Dermis blood vessel endothelial cell (primary cell): ENCODE measurements at regions not wholly inside any gene's neighbourhood (a gene's known extent, or its start where the extent isn't known, plus 50 kb on each side); places are given as distances from the start of the nearest gene placed in this dataset.

ENCODE experiments used
- DNase-seq: peaks from one replicate; pipeline ENCODE4 v3.0.0; 2010

DNA sequence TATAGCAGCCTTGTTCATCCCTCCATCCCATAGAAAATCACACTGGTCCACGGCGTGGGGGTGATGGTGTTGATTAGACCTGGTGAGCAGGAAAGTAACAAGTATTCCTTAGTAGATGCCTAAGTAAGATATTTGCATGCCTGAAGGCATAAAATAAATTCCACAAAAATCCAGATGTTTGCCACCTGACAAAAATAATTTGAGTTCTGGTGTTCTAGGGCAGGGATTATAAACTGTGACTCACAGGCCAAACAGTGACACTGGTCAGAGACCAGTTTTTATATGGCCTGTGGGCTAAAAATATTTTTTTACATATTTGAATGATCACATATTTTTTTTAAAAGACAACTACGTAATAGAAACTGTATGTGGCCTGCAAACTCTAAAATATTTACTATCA lies 310.7 kb downstream of the RFC3 start:
- no peak for DNase-seq

DNA sequence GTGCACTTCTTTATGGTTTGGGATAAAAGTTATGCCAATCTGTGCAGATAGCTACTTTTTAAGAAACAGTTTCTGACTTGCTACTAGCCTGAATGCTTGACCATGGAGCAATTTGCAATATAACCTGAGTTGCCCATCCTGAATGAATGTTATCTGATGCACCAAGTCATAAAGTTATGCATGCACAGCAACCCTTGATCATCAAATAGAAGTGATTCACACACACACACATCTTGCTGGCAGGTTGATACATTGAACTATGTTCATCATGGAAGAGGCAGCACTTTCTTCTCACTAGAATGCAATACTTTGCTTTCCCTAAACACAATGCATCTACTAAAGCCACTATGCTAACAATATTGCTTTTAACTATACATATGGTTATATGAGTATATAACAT lies 311.5 kb downstream of the RFC3 start:
- DNase-seq, result no peak

DNA sequence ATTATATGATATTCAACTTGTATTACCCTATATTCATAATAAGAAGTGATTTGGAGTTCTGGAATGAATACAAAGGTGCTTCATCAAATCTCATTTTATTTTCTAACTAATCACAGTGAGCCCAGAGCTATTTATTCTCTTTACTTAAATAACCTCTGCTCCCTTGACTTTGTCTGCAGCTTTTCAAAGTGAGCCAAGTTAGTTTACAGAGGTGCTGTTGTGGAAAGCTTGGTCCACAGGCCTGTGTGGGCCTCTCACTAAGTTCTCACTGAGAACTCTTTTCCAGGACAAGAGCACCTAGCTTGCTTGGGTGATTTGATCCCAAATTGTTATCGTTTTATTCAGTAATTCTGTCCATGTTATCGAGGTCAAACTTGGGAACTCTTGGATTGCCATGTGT lies 319.3 kb downstream of the RFC3 start:
- no peak for DNase-seq

DNA sequence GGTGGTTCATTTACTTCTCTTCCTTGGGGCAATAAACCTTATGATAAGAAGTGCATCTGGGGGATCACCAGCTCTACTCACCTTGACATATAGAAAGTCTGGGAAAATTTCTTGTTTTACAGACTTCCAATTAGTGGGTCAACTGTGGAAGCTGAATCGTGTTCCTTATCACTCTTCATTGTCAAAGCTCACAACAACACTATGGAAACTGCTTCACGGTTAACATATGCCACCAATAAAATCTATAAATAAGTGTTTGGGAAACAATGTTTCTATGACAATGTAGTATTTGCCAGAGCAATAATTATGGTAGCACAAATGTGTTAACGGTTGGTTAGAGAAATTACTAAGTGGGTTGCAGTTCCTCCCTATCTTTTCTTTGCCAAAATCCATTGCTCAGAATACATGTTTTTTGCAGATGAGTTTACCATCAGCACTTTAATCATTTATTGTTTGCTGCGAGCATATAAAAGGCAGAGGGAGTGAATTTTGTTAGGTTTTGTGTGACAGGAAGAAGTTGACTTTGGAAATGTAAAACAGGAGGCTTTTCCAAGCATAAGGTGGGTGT lies 321.8 kb downstream of the RFC3 start:
- no peak for DNase-seq

DNA sequence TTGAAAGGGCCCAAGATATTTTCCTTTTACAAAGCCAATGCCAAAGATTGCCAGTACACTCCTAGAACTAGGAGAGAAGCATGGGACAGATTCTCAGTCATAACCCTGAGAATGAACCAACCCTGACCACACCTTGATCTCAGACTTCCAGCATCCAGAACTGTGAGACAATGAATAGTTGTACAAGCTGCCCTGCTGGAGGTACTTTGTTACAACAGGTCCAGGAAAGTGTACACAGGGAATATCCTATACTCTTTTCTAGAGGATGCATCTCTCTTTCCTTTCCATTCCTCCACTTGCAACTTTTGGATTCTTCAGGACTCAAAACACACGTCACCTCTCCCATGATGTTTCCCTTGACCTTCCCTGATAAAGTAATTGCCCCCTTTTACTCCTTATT lies 325.7 kb downstream of the RFC3 start:
- no peak for DNase-seq

DNA sequence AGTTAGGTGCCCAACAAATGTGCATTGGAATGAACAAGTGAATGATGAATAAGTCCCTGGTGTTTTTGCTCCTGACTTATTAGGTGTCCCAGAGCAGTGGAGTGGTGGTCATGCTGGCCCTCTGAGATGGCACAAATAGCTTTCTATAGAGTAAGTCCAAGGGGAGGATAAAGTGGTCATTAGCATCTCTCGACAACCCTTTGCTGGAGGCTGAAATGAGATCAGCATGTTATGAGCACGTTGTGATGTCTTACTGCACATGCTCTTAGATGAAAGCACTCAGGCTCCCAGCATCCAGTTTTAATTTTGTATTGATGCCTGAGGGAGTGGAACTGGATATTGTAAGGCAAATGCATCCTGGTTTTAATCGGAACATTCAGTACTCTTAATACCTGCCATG lies 326.2 kb downstream of the RFC3 start:
- DNase-seq, result no peak

DNA sequence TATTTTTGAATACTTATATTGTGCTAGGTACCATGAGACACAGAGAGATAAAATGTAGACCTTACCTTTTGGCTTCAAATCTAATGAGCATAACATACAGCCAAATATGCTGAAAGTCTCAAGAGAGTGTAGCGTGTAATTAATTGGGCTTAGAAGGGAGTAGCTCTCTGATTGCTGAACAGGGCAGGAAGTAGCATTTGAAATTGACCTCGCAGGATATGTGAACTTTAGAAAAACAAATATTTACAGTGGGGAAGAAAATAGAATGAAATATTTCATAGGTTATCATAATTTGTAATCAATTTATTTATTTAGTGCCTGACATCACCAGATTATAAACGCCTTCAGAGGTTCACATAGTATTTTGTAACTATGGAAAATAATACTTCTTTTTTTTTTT lies 327.1 kb downstream of the RFC3 start:
- DNase-seq, result no peak

DNA sequence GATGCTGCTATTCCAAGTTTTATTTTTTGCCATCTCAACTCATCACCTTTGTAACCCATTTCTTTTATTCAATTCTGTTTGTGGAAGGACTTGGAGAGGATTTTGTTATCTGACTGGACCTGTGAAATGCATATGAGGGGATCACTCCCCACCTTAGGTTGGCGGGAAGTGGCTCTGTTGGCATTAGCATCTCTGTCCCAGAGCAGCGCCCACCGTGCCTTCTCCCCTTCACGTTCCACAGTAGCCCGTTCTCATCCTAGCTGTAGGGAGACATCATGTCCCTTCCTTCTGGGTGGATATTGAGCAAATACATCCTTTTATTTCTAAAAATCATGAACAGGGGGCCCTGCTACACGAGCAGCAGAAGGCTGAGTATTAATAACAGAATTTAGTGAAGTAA lies 330.4 kb downstream of the RFC3 start:
- no peak for DNase-seq

DNA sequence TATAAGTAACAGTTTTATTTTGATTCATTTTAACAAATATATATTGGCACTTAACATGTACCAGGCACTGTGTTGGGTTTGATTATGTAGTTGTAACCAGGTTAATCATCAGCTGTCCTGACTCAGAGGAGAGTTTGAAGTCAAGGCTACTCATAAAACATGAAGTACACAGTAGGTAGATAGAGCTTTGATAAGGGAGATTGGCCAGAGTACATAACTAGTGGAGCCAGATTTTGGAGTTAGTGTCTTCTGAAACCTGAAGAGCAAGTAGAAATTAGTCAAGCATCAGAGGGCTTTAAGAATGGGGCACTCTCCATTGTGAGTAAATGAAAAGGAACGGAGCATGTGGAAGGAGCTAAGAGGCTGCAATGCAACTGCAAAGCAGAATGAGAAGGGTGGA lies 333.9 kb downstream of the RFC3 start:
- no peak for DNase-seq

DNA sequence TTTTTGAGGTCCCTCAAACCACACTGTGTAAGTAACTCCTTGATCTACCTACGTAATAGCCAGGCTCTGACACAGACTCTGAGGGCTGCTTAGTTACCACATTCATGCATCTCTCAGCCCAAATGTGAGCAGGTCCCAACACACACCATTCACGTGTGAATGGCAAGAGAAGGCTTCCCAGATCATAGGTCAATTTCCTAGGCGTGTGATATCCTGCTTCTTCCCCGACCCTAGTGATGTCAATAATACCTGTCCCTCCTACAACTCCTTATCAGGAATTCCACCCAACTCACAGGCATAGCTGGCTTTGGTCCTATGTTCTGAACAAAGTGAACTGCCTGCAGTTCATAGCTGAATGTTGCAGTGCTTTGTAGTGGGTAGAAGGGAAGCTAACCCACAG lies 334.5 kb downstream of the RFC3 start:
- no peak for DNase-seq

DNA sequence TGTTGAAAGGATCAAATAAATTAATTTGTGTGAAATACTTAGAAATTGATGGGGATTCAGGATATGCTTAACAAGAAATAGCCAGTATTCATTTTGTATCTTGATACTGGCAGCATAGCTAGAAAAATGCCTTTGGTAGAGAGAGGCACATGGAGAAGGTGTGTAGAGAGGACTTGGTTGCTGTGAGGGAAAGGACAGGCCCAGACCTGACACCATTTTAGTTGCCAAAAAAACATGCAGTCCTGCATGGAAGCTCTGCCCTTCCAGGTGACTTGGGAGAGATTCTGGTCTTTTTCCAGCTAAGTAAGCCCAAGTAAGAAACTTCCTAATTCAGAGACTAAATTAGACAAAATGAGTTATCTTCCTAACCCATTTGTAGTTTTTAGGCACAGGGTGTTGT lies 335.0 kb downstream of the RFC3 start:
- no peak for DNase-seq

DNA sequence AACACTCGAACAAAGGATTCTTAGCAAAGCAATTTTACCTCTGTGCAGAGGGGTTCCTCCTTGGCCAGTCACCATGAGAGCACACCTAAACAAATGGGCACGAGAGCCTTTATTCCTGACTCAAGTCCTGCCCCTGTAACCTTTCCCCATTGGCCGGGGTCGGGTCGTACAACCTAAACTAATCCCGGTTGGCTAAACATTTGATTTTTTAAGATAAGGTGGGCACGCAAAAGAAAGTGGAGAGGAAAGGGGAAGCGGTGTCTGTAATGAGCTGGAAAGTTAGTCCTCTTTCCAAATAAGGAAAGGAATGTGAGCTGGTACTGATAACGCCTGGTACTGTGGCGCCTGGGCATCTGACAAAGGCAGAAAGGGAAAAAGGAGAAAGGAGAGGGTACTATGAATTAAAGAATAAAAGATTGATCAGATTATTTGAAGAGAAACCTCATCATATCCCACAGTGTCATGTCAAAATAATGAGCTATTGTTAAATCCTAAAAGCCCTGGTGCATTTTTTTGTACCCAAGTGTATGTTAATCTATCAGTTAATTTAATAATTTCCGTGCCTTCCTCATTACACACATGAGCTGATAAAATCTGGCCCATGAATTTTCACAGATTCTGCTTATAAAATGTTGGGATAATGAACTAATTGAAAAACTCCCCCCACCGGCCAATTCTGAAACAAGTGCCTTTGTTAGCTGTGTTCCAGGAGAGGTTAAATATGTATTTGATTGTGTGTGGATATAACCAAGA lies 335.7 kb downstream of the RFC3 start:
- DNase-seq, result peak; percentile 55

DNA sequence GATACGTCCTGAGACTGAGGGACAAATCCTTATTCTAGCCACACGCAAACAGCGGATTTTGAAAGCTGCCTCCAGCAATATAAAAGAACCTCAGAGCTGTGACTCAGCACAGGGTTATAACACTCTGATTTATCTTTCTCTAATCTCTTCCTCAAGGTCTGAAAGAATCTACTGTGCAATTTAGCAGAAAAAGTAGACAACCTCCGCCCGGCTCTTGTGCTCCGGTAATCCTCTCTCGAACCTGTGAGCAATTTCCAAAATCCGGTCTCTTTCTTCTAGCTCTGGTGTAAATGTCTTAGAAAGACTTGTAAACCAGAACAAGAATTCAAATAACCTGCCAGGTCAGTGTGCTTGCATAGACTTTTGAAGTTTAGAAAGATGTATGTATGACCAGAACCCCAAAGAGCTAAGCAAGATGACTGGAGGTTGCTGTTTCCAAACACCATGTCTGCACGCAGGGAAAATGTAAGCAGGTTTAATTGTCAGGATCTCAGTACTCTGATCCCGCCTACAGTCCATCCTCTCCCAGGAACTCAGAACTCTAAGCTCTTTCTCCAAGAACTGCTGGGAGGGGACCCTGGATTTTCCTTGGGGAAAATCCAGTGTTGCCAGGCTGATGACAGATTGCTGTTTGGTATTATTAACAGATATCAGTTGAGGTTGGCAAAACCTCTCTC lies 338.1 kb downstream of the RFC3 start:
- peak; percentile 66 for DNase-seq

DNA sequence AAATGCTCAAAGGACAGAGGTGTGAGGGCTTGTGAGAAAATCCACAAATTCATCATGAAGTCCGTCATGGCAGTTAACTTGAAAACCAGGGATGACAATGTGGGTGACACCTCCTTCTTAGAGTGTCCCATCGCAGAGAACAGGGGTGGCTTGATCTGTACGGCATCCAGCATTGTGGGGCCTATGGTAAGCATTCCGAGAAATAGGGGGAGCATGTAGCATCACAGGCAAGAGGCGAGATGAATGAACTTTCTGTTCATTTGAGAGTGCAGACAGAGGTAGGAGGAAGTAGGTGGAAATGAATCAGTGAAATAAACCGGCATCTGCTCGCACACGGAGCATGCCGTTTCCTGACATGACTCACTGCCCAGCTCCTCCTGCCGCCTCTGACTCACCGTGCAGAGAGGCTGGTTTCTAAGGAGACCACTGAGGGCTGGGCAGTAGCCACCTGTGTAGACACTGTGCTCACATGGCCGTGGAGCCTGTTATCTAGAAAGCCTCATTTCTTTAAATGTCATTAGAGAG lies 339.0 kb downstream of the RFC3 start:
- DNase-seq, result peak; percentile 98

DNA sequence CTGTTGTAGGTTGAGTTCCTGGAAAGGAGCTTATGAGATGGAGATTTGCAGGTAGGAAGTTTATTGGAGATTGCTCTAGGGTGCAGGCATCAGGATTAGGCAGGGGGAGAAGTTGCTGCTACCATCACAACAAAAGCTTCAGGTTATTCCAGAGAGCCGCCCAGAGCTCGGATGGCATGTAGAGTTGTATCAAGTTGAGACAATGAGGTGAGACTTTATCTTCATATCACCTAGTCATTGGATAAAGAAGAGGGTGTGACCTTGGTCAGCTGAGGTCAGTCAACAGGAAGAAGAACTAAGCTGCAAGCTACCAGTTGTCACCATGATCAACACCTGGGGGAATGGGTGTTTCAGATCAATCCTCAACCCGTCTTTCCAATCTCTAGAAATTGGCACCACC lies 342.0 kb downstream of the RFC3 start:
- DNase-seq, result no peak

DNA sequence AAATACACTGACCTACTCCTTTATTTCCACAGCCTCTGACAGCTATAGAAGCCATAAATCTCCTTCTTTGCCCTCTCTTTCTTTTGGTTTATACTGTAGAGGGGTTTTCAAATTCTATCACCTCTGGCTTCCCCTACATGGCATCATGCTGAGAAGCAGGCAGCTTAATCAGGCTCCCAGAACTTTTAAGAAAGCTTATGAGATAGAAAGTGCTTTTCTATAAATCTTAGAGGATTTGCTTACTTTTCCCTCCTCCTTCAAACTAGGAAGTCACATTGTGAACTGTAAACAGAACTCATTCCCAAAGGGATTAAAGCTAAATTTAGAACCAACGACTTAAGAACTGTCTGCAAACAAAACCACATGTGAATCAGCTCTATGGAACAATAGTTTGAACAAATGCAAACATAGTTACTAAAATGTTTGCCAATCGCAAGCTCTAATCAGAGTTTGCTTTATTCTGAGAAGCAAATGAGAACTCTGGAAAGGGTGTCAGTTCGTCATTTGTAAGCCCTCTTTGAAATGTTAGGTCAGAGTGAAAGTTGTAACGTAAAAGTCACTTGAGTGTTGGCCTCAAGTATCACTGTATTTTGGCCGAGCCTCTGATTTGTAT lies 344.1 kb downstream of the RFC3 start:
- DNase-seq, result peak; percentile 77

DNA sequence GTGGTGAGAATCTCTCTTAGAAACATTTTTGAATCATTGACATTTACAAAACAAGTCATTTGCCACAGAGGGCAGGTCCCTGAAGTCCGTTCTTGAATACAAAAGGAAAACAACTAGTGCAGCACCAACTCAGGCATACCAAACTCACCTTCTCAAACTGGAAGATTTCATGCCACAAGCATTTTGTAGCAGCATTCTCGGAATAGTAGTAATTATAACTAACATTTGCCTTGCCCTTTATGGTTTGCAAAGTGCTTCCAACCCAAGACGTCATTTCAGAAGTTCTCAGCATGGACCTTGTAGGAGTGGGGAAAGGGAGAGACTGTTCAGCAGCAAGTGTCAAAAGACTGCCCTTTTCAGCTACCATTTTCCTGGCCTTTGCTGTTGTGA lies 344.6 kb downstream of the RFC3 start:
- DNase-seq, result peak; percentile 12

DNA sequence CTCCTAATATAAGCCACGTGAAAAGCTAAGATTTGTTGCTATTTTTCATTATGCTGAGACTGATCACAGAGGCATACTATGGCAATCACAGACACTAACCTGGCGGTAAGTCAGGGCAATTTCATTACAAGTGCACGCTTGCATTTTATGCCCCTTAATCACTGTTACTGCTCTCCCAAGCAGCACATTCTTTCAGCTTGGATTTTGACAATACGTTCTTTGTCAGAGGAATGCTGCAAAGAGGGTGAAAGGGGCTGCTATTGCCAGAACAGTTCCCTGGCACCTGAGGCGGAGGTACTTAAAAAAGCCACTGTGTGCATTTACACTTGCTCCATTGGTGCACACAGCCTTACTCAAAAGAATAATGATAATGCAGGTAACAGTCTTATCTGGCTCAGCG lies 346.6 kb downstream of the RFC3 start:
- DNase-seq, result no peak

DNA sequence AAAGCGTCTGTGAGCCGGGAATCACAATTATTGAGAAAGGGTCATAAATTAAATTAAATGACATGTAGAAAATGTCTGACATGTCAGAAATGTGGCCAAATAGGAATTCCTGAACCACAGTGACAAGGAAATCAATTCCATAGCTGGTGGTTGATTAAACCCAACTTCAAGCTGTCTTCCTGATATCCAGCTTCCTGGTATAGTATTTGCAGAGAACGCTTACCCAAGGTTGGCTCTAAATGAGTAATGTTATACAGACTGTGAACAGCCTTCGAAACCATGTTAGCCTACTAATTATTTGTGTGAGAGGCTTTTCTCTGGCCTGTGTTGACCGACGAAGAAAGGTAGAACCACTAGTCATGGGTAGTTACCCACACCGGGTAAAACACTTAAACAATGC lies 347.2 kb downstream of the RFC3 start:
- no peak for DNase-seq

DNA sequence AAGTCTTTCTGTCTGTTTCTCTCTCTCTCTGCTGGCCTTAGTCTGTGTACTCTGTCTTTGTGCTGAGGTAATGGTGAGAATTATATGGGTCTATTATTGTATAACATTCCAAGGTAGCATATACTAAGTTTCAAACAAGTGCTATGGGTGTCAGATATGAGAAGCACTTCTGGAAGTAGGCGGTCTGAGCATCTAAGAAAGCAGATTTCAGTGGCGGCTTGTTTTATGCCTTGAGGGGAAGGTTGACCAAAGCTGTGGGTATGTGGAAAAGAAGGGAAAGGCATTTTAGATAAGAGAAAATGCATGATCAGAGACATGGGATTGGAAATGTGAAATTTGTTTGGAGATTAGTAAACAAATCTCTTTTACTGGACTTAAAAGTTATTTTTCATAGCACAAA lies 348.5 kb downstream of the RFC3 start:
- no peak for DNase-seq

DNA sequence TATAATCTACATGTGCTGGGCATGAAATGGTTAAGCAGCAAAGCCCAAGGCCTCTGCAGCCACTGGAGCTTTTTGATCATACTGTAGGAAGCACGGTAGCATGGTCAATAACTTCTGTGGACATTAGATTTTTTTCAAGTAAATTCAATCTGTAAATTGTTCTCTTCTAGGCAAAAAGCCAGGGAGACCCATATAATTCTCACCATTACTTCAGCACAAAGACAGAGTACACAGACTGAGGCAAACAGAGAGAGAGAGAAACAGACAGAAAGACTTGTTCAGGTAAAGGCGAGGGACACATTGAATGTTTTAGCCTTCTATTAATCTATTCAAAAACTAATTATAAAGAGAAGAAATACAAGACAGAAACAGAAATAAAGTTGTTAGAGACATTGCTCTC lies 349.4 kb downstream of the RFC3 start:
- DNase-seq, result no peak

DNA sequence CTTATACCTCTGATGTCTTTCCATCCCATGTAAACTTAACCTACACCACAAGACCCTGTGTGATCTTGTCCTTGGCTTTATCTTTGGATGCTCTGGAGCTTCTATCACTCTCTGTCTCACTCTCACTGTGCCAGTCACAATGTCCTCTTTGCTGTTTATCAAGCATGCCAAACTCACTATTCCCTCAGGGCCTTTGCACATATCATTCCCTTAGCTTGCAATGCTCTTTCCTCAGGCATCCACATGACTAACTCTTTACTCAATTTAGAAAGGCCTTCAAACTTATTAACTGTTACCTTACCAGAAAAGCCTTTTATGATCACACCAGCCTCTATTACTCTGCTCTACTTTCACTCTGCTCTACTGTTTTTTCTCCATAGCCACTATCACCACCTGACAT lies 354.1 kb downstream of the RFC3 start:
- DNase-seq, result no peak

DNA sequence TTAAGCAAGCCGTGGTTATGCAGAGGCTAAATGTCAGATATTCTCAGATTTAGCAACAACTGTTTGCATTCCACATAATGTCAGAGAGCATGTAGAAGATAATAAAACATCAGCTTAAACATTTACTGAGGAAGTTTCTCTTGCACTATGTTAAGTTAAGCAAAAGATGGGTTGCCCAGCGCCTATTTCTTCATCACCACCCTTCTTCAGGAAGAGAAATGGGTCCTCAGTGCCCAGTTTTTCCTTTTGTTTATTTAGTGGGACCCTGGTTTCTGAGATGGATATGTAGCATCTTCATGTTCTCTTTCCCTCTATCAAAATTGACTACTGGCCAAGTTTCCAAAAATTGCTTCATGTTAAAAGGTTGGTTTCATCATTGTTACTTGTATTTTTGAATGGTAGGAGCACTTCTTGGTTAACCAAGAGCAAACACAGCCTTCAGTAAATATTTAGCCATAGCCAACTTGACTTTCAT lies 356.8 kb downstream of the RFC3 start:
- no peak for DNase-seq

DNA sequence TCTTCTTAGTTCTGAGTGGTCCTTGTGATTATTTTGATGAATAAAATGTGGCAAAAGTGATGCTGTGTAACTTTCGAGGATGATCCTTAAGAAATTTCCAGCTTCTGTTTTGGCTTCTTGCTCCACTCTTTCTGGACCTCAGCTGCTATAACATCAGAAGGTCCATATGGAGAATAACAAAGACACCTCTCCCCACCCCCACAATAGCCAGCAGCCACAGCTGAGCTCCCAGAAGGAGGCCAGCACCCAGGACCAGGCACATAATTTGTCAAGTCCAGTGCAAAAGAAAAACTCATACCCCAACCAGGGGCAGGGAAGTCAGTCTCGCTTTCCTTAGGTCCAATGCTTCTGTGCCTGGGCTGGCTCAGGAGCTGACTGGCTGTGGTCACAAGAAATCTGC lies 357.6 kb downstream of the RFC3 start:
- DNase-seq, result no peak
